Panc1 (cell line): ENCODE measurements at regions not wholly inside any gene's neighbourhood (a gene's known extent, or its start where the extent isn't known, plus 50 kb on each side); places are given as distances from the start of the nearest gene placed in this dataset.

ENCODE experiments used
- ATAC-seq: fragments of 200-7000 bp; cut with Tn5 transposase; 2 replicates; pipeline ENCODE4 v1.9.1; 2020; ENCODE audit warnings: mild to moderate bottlenecking, moderate library complexity
- BruUV-seq: library from RNA; stranded (reverse); fragments of 400-500 nt; replicated peaks from 2 replicates; lab custom pipeline; 2021; lab: Mats Ljungman, UMichigan
- CTCF ChIA-PET: fragments of 300-600 bp; sonication (Branson Sonifier 250); formaldehyde crosslinking; loops from one replicate; lab custom pipeline; 2022; ENCODE audit warnings: antibody characterized with exemption; lab: Charles Lee
- POLR2A ChIA-PET: fragments of 300-600 bp; sonication (Branson Sonifier 250); formaldehyde crosslinking; loops from one replicate; lab custom pipeline; 2022; ENCODE audit warnings: antibody characterized with exemption; lab: Charles Lee
- DNase-seq: peaks from one replicate; pipeline ENCODE4 v3.0.0-alpha.2; 2010; ENCODE audit warnings: low read depth, low spot score
- H3K27ac ChIP-seq: 2 replicates; pipeline ENCODE4 v1.5.1; 2011; ENCODE audit warnings: mild to moderate bottlenecking, low read length, inconsistent platforms
- H3K27me3 ChIP-seq: fragments of 200-500 bp; sonication (Bioruptor generic); 2 replicates; pipeline ENCODE4 v1.6.0; 2014; ENCODE audit warnings: low read length, inconsistent platforms; ENCODE audit not compliant: control insufficient read depth, insufficient read depth
- H3K36me3 ChIP-seq: fragments of 200-500 bp; sonication (Bioruptor generic); 2 replicates; pipeline ENCODE4 v1.5.1; 2014; ENCODE audit warnings: inconsistent platforms, mild to moderate bottlenecking, low read length, moderate library complexity; ENCODE audit not compliant: control insufficient read depth, insufficient read depth
- H3K4me1 ChIP-seq: 2 replicates; pipeline ENCODE4 v1.5.1; 2011; ENCODE audit warnings: inconsistent platforms, mild to moderate bottlenecking, low read length, moderate library complexity; ENCODE audit not compliant: control insufficient read depth, insufficient read depth
- H3K4me3 ChIP-seq, 2 experiments: 2 replicates each; pipeline ENCODE4 v1.5.1; 2011 to 2012; ENCODE audit warnings: low read depth in 2 of 2, low read length in 2 of 2, mild to moderate bottlenecking in 2 of 2, inconsistent platforms in 1 of 2, moderate library complexity in 1 of 2
- H3K9me3 ChIP-seq: fragments of 200-500 bp; sonication (Bioruptor generic); 2 replicates; pipeline ENCODE4 v1.5.1; 2014; ENCODE audit warnings: low read depth, mild to moderate bottlenecking, inconsistent platforms, low read length, moderate library complexity; ENCODE audit not compliant: control insufficient read depth, insufficient read depth
- POLR2AphosphoS5 ChIP-seq: IDR thresholded peaks from 2 replicates; pipeline ENCODE4 v1.6.1; 2012; ENCODE audit warnings: mild to moderate bottlenecking, low read depth, low read length, moderate library complexity
- SIN3A ChIP-seq: IDR thresholded peaks from 2 replicates; pipeline ENCODE4 v1.6.1; 2012; ENCODE audit warnings: low read depth, mild to moderate bottlenecking, low read length, moderate library complexity, borderline replicate concordance; ENCODE audit not compliant: insufficient read depth
- TCF7L2 ChIP-seq: IDR thresholded peaks from 2 replicates; pipeline ENCODE4 v1.6.1; 2011; ENCODE audit warnings: mild to moderate bottlenecking, low read depth, low read length, inconsistent platforms
- in situ Hi-C: cut with HindIII; loops from 2 replicates; pipeline ENCODE4 v1.10.0; 2016; ENCODE audit warnings: low sequenced_read_pairs, low pct_unique_long_range_greater_than_20kb
- intact Hi-C: fragments of 100-400 bp; cut with micrococcal nuclease; formaldehyde crosslinking; loops from one replicate; pipeline ENCODE4 v1.10.0; 2022; ENCODE audit not compliant: unreplicated experiment
- TF ChIP-seq, protein P1 (sequence below): fragments of 450-650 bp; IDR thresholded peaks from 2 replicates; pipeline ENCODE4 v1.5.1; 2017; ENCODE audit warnings: mild to moderate bottlenecking
- TF ChIP-seq, protein P2 (sequence below), 2 experiments: IDR thresholded peaks; 2 replicates each; pipeline ENCODE4 v1.6.1; 2011 to 2012; ENCODE audit warnings: low read depth in 2 of 2, control low read depth in 1 of 2, low read length in 1 of 2, mild to moderate bottlenecking in 1 of 2, moderate library complexity in 1 of 2; ENCODE audit not compliant: insufficient read depth in 1 of 2

DNA sequence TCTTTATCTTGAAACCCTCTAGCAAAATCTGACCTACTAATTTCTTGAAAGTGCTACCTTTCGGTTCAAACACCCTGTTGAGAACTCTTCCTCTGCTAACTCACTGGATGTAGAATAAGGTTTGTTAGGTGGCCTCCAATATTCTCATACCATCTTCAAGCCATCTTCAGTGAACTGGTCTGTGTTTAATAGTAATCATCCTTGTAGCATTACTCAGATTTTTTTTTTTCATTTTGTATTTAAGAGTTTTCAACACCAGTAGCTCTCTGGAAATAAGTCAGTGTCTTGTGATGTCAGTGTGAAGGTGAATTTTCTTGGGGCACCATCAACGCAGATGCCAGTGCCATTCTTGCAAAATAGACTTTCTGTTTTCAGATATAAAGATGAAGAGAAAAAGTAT is 140.6 kb upstream of the AHI1 start:
- POLR2A ChIA-PET = no interaction called here
- no peaks in the 10 kb centered on the region for H3K36me3 ChIP-seq
- no TSS peak for BruUV-seq
- no peaks in the 10 kb centered on the region for H3K9me3 ChIP-seq
- in situ Hi-C loops (no loop called here), intact Hi-C loops (no loop called here)
- H3K4me1 ChIP-seq = no peaks in the 10 kb centered on the region; the same call in 1 of the 2 replicates
- DNase-seq (no peak), ATAC-seq (no peak)
- CTCF ChIA-PET = no interaction called here
- no peak for TF ChIP-seq POLR2AphosphoS5
- no peak for TF ChIP-seq TCF7L2
- TF ChIP-seq, protein P1, sequence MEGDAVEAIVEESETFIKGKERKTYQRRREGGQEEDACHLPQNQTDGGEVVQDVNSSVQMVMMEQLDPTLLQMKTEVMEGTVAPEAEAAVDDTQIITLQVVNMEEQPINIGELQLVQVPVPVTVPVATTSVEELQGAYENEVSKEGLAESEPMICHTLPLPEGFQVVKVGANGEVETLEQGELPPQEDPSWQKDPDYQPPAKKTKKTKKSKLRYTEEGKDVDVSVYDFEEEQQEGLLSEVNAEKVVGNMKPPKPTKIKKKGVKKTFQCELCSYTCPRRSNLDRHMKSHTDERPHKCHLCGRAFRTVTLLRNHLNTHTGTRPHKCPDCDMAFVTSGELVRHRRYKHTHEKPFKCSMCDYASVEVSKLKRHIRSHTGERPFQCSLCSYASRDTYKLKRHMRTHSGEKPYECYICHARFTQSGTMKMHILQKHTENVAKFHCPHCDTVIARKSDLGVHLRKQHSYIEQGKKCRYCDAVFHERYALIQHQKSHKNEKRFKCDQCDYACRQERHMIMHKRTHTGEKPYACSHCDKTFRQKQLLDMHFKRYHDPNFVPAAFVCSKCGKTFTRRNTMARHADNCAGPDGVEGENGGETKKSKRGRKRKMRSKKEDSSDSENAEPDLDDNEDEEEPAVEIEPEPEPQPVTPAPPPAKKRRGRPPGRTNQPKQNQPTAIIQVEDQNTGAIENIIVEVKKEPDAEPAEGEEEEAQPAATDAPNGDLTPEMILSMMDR = no peak
- TF ChIP-seq, protein P2, sequence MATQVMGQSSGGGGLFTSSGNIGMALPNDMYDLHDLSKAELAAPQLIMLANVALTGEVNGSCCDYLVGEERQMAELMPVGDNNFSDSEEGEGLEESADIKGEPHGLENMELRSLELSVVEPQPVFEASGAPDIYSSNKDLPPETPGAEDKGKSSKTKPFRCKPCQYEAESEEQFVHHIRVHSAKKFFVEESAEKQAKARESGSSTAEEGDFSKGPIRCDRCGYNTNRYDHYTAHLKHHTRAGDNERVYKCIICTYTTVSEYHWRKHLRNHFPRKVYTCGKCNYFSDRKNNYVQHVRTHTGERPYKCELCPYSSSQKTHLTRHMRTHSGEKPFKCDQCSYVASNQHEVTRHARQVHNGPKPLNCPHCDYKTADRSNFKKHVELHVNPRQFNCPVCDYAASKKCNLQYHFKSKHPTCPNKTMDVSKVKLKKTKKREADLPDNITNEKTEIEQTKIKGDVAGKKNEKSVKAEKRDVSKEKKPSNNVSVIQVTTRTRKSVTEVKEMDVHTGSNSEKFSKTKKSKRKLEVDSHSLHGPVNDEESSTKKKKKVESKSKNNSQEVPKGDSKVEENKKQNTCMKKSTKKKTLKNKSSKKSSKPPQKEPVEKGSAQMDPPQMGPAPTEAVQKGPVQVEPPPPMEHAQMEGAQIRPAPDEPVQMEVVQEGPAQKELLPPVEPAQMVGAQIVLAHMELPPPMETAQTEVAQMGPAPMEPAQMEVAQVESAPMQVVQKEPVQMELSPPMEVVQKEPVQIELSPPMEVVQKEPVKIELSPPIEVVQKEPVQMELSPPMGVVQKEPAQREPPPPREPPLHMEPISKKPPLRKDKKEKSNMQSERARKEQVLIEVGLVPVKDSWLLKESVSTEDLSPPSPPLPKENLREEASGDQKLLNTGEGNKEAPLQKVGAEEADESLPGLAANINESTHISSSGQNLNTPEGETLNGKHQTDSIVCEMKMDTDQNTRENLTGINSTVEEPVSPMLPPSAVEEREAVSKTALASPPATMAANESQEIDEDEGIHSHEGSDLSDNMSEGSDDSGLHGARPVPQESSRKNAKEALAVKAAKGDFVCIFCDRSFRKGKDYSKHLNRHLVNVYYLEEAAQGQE (IDR thresholded peaks at IDR 0.05; ENCODE audit: insufficient read depth in 1 of 2, low read depth in 2 of 2, low read length in 1 of 2) = no peak
- TF ChIP-seq SIN3A = no peak
- H3K4me3 ChIP-seq = no peak overlapping the region
- no peak overlapping the region for H3K27ac ChIP-seq
- no peaks in the 10 kb centered on the region for H3K27me3 ChIP-seq

DNA sequence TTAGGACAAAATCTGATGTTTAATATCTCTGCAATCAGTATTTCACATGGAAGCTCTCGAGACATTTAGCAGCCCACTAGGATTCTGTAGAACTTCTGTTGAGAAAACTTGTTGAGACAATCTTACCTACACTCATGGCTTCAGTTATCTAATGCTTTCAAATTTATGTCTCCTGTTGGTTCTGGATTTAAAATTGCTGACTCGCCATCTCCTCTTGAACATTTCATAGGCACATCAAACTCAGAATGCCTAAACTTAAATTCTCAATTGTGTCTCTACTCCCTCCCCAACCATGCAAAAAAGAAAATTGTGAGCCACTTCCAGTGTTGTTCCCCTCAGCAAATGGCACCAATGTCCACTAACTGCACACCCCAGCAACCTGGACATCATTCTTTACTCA is 142.5 kb upstream of the AHI1 start:
- no TSS peak for BruUV-seq
- no peak overlapping the region for H3K4me3 ChIP-seq
- intact Hi-C loops (no loop called here), in situ Hi-C loops (no loop called here)
- H3K27ac ChIP-seq = no peak overlapping the region
- CTCF ChIA-PET = no interaction called here
- H3K9me3 ChIP-seq = no peaks in the 10 kb centered on the region
- DNase-seq = no peak
- H3K27me3 ChIP-seq = no peaks in the 10 kb centered on the region
- TF ChIP-seq TCF7L2 = no peak
- TF ChIP-seq, protein P2 (IDR thresholded peaks at IDR 0.05; ENCODE audit: insufficient read depth in 1 of 2, low read depth in 2 of 2, low read length in 1 of 2) = no peak
- TF ChIP-seq, protein P1 = no peak
- no peak for TF ChIP-seq SIN3A
- no peak for TF ChIP-seq POLR2AphosphoS5
- no peaks in the 10 kb centered on the region; the same call in 1 of the 2 replicates for H3K4me1 ChIP-seq
- no peaks in the 10 kb centered on the region for H3K36me3 ChIP-seq
- no peak for ATAC-seq
- POLR2A ChIA-PET = no interaction called here
